RWPE2 (cell line): ENCODE measurements at regions not wholly inside any gene's neighbourhood (a gene's known extent, or its start where the extent isn't known, plus 50 kb on each side); places are given as distances from the start of the nearest gene placed in this dataset.

Experiments used
- ATAC-seq: fragments of 200-7000 bp; cut with Tn5 transposase; 3 replicates; pipeline ENCODE4 v1.9.1; 2021; ENCODE audit warnings: low read depth
- DNase-seq: peaks from one replicate; pipeline ENCODE4 v3.0.0-alpha.2; 2020; ENCODE audit warnings: low spot score
- H3K27ac ChIP-seq: fragments of 450-650 bp; 2 replicates; pipeline ENCODE4 v1.5.1; 2017; ENCODE audit warnings: mild to moderate bottlenecking; ENCODE audit not compliant: poor library complexity, severe bottlenecking
- H3K27me3 ChIP-seq: fragments of 250-450 bp; sonication (Bioruptor Pico); 2 replicates; pipeline ENCODE4 v1.5.1; 2021; ENCODE audit warnings: mild to moderate bottlenecking, moderate library complexity; ENCODE audit not compliant: insufficient read depth, poor library complexity, severe bottlenecking
- H3K36me3 ChIP-seq: fragments of 250-450 bp; sonication (Bioruptor Pico); 2 replicates; pipeline ENCODE4 v1.5.1; 2020; ENCODE audit warnings: low read depth, mild to moderate bottlenecking, moderate library complexity
- H3K4me1 ChIP-seq: fragments of 250-450 bp; sonication (Bioruptor Pico); 2 replicates; pipeline ENCODE4 v1.5.1; 2021; ENCODE audit warnings: mild to moderate bottlenecking, moderate library complexity; ENCODE audit not compliant: insufficient read depth, poor library complexity, severe bottlenecking
- H3K4me3 ChIP-seq: fragments of 250-450 bp; sonication (Bioruptor Pico); 2 replicates; pipeline ENCODE4 v1.5.1; 2021; ENCODE audit warnings: mild to moderate bottlenecking, moderate library complexity; ENCODE audit not compliant: severe bottlenecking
- H3K9me3 ChIP-seq: fragments of 250-450 bp; sonication (Bioruptor Pico); 2 replicates; pipeline ENCODE4 v1.5.1; 2021; ENCODE audit warnings: mild to moderate bottlenecking, moderate library complexity; ENCODE audit not compliant: severe bottlenecking
- TF ChIP-seq, protein P1 (sequence below): fragments of 450-650 bp; IDR thresholded peaks from one replicate; pipeline ENCODE4 v1.5.1; 2017; ENCODE audit warnings: mild to moderate bottlenecking, moderate library complexity; ENCODE audit not compliant: poor library complexity, severe bottlenecking

- no peak for ATAC-seq
- no peak for DNase-seq
- Histone ChIP-seq H3K9me3 (peaks cover 2% of the 10 kb centered on the region), H3K36me3 (no peaks in the 10 kb centered on the region), H3K4me1 (no peaks in the 10 kb centered on the region), H3K27me3 (no peaks in the 10 kb centered on the region), H3K27ac (no peak overlapping the region), H3K4me3 (no peak overlapping the region)
- TF ChIP-seq, protein P1, sequence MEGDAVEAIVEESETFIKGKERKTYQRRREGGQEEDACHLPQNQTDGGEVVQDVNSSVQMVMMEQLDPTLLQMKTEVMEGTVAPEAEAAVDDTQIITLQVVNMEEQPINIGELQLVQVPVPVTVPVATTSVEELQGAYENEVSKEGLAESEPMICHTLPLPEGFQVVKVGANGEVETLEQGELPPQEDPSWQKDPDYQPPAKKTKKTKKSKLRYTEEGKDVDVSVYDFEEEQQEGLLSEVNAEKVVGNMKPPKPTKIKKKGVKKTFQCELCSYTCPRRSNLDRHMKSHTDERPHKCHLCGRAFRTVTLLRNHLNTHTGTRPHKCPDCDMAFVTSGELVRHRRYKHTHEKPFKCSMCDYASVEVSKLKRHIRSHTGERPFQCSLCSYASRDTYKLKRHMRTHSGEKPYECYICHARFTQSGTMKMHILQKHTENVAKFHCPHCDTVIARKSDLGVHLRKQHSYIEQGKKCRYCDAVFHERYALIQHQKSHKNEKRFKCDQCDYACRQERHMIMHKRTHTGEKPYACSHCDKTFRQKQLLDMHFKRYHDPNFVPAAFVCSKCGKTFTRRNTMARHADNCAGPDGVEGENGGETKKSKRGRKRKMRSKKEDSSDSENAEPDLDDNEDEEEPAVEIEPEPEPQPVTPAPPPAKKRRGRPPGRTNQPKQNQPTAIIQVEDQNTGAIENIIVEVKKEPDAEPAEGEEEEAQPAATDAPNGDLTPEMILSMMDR: no peak
Observed at GRCh38 chr4:89539374-89539773, 231.8 kb upstream of the GPRIN3 start.

GRCh38 chr4:89538886-89539285, 231.3 kb upstream of the GPRIN3 start:
- Histone ChIP-seq H3K36me3 (no peaks in the 10 kb centered on the region), H3K27ac (no peak overlapping the region), H3K27me3 (no peaks in the 10 kb centered on the region), H3K4me3 (no peak overlapping the region), H3K9me3 (peaks cover 2% of the 10 kb centered on the region), H3K4me1 (no peaks in the 10 kb centered on the region)
- TF ChIP-seq, protein P1: no peak
- DNase-seq (no peak), ATAC-seq (no peak)

DNA sequence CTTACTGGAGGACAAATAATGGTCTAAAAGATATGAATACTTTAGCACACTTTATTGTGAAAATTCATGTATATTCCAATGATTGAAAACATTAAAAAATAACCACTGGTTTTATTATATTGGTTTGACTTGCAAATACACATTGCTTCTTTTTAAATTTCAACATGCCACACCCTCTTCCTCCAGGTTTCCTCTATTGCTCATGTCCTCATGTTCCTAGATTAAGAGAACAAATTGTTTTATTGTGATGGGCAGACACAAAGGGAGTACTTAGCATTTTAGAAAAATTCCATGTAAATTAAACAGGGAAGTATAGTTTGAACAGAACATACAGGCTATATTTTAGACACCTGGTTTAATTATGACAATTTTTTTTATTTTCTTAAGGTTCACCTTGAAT, 230.6 kb upstream of the GPRIN3 start:
- H3K4me3 ChIP-seq: no peak overlapping the region
- no peaks in the 10 kb centered on the region for H3K4me1 ChIP-seq
- ATAC-seq (no peak), DNase-seq (no peak)
- no peaks in the 10 kb centered on the region for H3K36me3 ChIP-seq
- no peak overlapping the region for H3K27ac ChIP-seq
- TF ChIP-seq, protein P1: no peak
- H3K9me3 ChIP-seq: peaks cover 2% of the 10 kb centered on the region
- no peaks in the 10 kb centered on the region for H3K27me3 ChIP-seq

DNA sequence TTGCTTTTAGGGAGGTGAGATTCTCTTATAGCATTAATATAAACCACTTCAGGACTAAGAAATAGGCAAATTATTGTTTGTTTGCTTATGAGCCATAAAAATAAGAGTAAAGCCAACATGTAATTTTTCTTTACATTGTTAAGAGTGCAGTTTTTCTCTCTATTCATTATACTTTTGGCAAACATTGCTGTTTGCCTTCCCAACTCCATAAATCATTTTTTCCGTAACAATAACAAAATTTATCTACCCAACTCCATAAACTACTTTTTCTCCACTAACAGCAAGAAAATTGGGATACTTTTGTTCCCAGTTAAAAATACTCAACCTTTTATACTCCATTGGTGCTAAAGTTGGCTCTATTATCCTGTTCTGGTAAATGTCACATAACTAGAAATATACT, 229.7 kb upstream of the GPRIN3 start:
- Histone ChIP-seq H3K27ac (no peak overlapping the region), H3K4me3 (no peak overlapping the region), H3K4me1 (no peaks in the 10 kb centered on the region), H3K36me3 (no peaks in the 10 kb centered on the region), H3K27me3 (no peaks in the 10 kb centered on the region), H3K9me3 (peaks cover 2% of the 10 kb centered on the region)
- ATAC-seq: no peak
- TF ChIP-seq, protein P1: no peak
- no peak for DNase-seq

DNA sequence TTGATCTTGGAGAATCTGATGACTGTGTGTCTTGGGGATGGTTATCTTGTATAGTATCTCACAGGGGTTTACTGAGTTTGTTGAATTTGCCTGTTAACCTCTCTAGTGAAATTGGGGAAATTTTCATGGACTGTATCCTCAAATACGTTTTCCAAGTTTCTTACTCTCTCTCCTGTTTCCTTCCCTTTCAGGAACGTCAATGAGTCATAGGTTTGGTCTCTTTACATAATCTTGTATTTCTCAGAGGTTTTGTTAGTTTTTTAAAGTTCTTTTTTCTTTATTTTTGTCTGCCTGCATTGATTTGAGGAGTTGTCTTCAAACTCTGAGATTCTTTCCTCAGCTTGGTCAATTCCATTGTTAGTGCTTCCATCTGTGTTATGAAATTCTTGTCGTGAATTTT, 227.7 kb upstream of the GPRIN3 start:
- no peaks in the 10 kb centered on the region for H3K36me3 ChIP-seq
- DNase-seq: no peak
- ATAC-seq: no peak
- no peaks in the 10 kb centered on the region for H3K4me1 ChIP-seq
- H3K27me3 ChIP-seq: no peaks in the 10 kb centered on the region
- H3K4me3 ChIP-seq: no peak overlapping the region
- no peak overlapping the region for H3K27ac ChIP-seq
- TF ChIP-seq, protein P1: no peak
- peaks cover 2% of the 10 kb centered on the region for H3K9me3 ChIP-seq
